OCI-LY1 (cell line): ENCODE measurements at regions not wholly inside any gene's neighbourhood (a gene's known extent, or its start where the extent isn't known, plus 50 kb on each side); places are given as distances from the start of the nearest gene placed in this dataset.

Source experiments
- EZH2 ChIP-seq: fragments of 200-600 bp; sonication (generic), shearing (Covaris generic); IDR thresholded peaks from 2 replicates; pipeline ENCODE4 v1.8.0; 2017; ENCODE audit warnings: borderline replicate concordance, mixed run types, mild to moderate bottlenecking, antibody characterized with exemption, low read length, moderate library complexity, mixed read lengths
- TF ChIP-seq, protein P1 (sequence below): fragments of 200-600 bp; sonication (generic), shearing (Covaris generic); IDR thresholded peaks from 2 replicates; pipeline ENCODE4 v1.5.1; 2017; ENCODE audit warnings: mild to moderate bottlenecking, antibody characterized with exemption, low read length, moderate library complexity, mixed read lengths

GRCh38 chr15:96891046-96891445 lies 560.5 kb downstream of the NR2F2 start:
- TF ChIP-seq, protein P1, sequence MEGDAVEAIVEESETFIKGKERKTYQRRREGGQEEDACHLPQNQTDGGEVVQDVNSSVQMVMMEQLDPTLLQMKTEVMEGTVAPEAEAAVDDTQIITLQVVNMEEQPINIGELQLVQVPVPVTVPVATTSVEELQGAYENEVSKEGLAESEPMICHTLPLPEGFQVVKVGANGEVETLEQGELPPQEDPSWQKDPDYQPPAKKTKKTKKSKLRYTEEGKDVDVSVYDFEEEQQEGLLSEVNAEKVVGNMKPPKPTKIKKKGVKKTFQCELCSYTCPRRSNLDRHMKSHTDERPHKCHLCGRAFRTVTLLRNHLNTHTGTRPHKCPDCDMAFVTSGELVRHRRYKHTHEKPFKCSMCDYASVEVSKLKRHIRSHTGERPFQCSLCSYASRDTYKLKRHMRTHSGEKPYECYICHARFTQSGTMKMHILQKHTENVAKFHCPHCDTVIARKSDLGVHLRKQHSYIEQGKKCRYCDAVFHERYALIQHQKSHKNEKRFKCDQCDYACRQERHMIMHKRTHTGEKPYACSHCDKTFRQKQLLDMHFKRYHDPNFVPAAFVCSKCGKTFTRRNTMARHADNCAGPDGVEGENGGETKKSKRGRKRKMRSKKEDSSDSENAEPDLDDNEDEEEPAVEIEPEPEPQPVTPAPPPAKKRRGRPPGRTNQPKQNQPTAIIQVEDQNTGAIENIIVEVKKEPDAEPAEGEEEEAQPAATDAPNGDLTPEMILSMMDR, result no peak
- TF ChIP-seq EZH2, result no peak
